ENCODE measurements at regions not wholly inside any gene's neighbourhood (a gene's known extent, or its start where the extent isn't known, plus 50 kb on each side); places are given as distances from the start of the nearest gene placed in this dataset.

DNA sequence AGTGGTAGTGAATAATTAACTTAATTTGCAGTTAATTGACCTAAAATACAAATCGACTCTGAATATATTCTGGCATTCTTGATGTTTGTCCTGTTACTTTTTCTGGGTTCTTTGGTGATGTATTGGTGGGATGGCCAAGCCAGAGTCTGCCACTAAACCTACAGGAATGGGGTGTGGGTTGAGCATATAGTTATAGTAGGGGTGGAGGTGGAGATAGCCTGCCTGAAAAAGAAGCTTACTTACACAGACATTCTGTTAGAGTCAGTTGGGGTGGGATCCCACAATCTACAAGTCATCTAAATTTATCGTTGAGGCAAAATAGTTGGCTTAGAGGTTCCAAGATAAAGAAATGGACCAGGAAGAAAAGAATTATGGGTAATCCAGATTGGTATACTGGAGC lies 787.7 kb downstream of the TMTC2 start:
- Histone ChIP-seq H3K9me1 (ENCODE audit: insufficient read depth, low read length) (no peaks in the 10 kb centered on the region), H3K36me3 (ENCODE audit: control insufficient read depth, insufficient read depth, low read length) (no peaks in the 10 kb centered on the region), H3K9ac (ENCODE audit: low read depth, low read length) (no peak overlapping the region), H3K4me3 (ENCODE audit: insufficient read depth, low read depth, low read length) (no peak overlapping the region), H3K56ac (ENCODE audit: extremely low read depth, insufficient read depth, low read length) (no peak overlapping the region), H3K9me3 (ENCODE audit: control insufficient read depth, insufficient read depth, low read length) (no peaks in the 10 kb centered on the region), H4K8ac (ENCODE audit: low read depth in 2 of 2, low read length in 2 of 2) (no peak overlapping the region), H3K27me3 (ENCODE audit: control insufficient read depth, insufficient read depth, low read length) (no peaks in the 10 kb centered on the region), H2BK15ac (ENCODE audit: low read depth, low read length) (no peak overlapping the region), H2BK5ac (ENCODE audit: low read depth, low read length, poor library complexity, severe bottlenecking) (no peak overlapping the region), H3K4ac (ENCODE audit: low read depth, low read length) (no peak overlapping the region), H4K91ac (ENCODE audit: insufficient read depth, low read depth, low read length) (no peak overlapping the region), H3K4me1 (ENCODE audit: control insufficient read depth, insufficient read depth, low read length) (no peaks in the 10 kb centered on the region), H2BK120ac (ENCODE audit: low read depth, low read length) (no peak overlapping the region), H3K27ac (ENCODE audit: insufficient read depth, low read length) (no peak overlapping the region), H3K14ac (replicated peaks; ENCODE audit: low read depth, low read length) (no peak overlapping the region), H4K5ac (ENCODE audit: low read depth, low read length) (no peak overlapping the region), H3K4me2 (ENCODE audit: low read depth, low read length) (no peak overlapping the region), H3K79me1 (ENCODE audit: low read depth in 1 of 2, low read length in 2 of 2) (no peaks in the 10 kb centered on the region), H2BK20ac (ENCODE audit: low read depth, low read length) (no peak overlapping the region), H3K18ac (ENCODE audit: low read depth, low read length) (no peak overlapping the region), H4K20me1 (ENCODE audit: insufficient read depth, low read length) (no peaks in the 10 kb centered on the region), H3K23ac (ENCODE audit: low read depth, low read length) (no peak overlapping the region), H2AK9ac (replicated peaks; ENCODE audit: low read depth, low read length, poor library complexity) (no peak overlapping the region), H2AK5ac (ENCODE audit: low read depth, low read length) (no peak overlapping the region), H2AFZ (replicated peaks; ENCODE audit: low read length, poor library complexity) (no peak overlapping the region)
- dilution Hi-C loops (cut with HindIII; ENCODE audit: low sequenced_read_pairs, unreplicated experiment), result no loop called here
- DNase-seq (no peak), ATAC-seq (ENCODE audit: low read depth) (no peak)
- intact Hi-C loops (cut with micrococcal nuclease), result no loop called here
- no peak for TF ChIP-seq CHD1 (IDR thresholded peaks at IDR 0.05; ENCODE audit: low read depth, low read length)
- ChIA-PET CTCF (no interaction called here), POLR2A (ENCODE audit: unreplicated experiment) (no interaction called here)
- no TSS peak for BruUV-seq (replicated peaks)
- in situ Hi-C loops (cut with MboI; ENCODE audit: low sequenced_read_pairs), result no loop called here
- WGBS, 2 experiments (ENCODE audit: extremely low coverage in 2 of 2, insufficient read length in 1 of 2), result no CpG with 5 or more reads among the region's 2 CpGs

Measured in IMR-90 (cell line).